Activated CD4-positive, alpha-beta T cell treated with anti-CD3 and anti-CD28 coated beads, Interleukin-2, amount 50 U/mL, for 24 hours (primary cell): ENCODE measurements at regions not wholly inside any gene's neighbourhood (a gene's known extent, or its start where the extent isn't known, plus 50 kb on each side); places are given as distances from the start of the nearest gene placed in this dataset.
"Not testable (repeated sequence)": the region's sequence is repeated elsewhere in the genome, so short reads cannot be mapped to it uniquely, and the experiment has no call there.

ENCODE experiments used
- DNase-seq, 2 donors: peaks; one replicate each; pipeline ENCODE4 v3.0.0-alpha.2; 2020; ENCODE audit warnings: low read depth in 1 of 2, low spot score in 1 of 2

- DNase-seq = no peak
Measured at GRCh38 chr13:24931450-24932251, 164.3 kb upstream of the PABPC3 start.

DNA sequence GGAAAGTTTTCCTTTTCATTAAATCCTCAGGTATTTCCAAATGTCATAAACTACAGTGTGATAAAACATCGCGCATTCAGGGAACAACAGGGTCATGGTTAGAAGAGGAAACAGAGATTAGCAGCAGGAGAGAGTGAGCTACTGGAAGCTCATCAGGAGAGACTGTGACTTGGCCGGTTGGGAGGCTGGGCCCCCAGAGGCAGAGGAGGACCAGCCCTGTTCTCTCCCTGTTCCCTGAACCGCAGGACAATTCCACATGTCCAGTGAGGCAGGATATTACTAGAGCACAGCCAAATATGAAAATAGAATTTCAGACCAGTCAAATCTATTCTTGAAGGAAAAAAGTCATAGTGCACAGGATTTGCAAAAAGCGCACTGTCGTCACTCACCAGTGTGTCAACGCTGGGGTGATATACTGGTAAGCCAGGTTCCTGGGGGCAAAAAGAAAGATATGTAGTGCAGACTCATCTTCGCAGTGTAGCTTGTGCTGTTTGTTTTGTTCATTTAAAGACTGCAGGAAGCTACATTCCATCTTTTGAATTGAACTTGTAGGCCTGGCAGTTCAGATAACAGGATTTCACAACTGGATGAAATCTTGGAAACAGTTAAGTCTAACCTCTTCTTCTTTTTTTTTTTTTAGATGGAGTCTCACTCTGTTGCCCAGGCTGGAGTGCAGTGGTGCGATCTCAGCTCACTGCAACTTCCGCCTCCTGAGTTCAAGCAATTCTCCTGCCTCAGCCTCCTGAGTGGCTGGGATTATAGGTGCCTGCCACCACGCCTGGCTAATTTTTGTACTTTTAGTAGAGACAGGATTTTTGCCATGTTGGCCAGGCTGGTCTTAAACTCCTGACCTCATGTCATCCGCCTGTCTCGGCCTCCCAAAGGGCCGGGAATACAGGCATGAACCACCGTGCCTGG lies 162.6 kb upstream of the PABPC3 start:
- DNase-seq = not testable (repeated sequence)

GRCh38 chr13:24934024-24934385 lies 161.9 kb upstream of the PABPC3 start:
- DNase-seq = not testable (repeated sequence)

DNA sequence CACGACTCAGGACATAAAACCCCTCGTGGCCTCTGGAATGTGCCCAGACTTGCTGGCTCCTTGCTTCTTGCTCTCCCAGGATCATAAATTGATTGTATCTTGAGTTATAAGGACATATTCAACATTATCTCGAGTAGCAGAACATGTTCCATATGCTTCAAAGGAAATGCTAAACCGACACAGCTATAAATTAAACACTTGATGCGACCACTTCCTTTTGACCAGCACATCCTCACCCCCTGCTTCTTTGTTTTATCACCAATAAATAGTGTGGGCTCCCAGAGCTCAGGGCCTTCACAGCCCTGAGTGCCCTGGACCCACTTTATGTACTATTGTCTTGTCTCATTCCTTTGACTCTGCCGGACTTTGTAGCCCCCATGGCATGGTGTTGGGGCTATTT lies 157.0 kb upstream of the PABPC3 start:
- DNase-seq = no peak

GRCh38 chr13:24941023-24941713 lies 154.8 kb upstream of the PABPC3 start:
- not testable (repeated sequence) for DNase-seq

GRCh38 chr13:24943136-24943535 lies 152.8 kb upstream of the PABPC3 start:
- DNase-seq = no peak

GRCh38 chr13:24944073-24944472 lies 151.9 kb upstream of the PABPC3 start:
- not testable (repeated sequence) for DNase-seq

- not testable (repeated sequence) for DNase-seq
Measured at GRCh38 chr13:24948977-24949376, 147.0 kb upstream of the PABPC3 start.

GRCh38 chr13:24950611-24951010 lies 145.3 kb upstream of the PABPC3 start:
- DNase-seq = not testable (repeated sequence)

DNA sequence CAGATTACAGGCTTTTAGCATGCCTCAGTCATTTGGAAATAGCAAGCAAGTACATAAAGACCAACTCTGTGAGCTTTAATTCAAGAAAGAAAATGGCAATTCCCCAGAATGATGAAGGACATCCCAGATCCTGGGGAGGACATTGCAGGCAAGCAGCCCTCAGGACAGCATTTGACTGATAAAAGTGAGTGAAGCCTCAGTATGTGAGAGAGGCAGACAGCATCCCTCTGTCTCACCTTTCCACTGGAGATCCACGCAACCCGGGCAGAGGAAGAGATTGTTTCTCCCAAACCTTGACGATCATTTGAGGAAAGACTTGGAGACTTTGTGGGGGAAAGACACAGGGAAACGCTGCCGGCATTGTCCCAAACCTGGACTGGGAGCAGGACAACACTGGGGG lies 128.0 kb upstream of the PABPC3 start:
- not testable (repeated sequence) for DNase-seq

DNA sequence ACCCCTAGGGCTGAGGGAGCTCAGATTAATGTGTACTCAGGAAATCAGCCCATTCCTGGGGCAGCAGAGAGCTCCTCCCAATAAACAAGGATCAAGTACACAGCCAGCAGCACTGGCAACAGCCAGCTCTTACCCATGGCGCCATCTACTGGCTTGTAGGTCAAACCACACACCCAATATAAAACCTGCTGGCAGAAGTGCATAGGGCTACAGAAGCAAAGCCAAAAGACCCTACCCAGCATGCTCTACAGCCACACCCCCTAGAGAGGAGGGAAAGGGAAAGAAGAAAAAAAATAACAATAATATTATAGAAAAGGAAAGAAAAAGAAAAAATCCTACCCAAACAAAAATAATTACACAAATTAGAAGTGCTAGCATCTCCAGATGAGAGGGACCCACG lies 127.5 kb upstream of the PABPC3 start:
- not testable (repeated sequence) for DNase-seq

DNA sequence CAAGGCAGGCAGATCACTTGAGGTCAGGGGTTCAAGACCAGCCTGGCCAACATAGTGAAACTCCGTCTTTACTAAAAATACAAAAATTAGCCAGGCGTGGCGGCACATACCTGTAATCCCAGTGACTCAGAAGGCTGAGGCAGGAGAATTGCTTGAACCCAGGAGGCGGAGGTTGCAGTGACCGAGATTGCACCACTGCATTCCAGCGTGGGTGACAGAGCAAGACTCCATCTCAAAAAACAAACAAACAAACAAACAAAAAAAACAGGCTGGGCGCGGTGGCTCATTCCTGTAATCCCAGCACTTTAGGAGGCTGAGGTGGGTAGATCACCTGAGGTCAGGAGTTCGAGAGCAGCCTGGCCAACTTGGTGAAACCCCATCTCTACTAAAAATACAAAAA lies 122.8 kb upstream of the PABPC3 start:
- DNase-seq = not testable (repeated sequence)

- DNase-seq = not testable (repeated sequence)
Measured at GRCh38 chr13:24981181-24981803, 114.6 kb upstream of the PABPC3 start.

- no peak for DNase-seq
Measured at GRCh38 chr13:24982333-24982999, 113.5 kb upstream of the PABPC3 start.

DNA sequence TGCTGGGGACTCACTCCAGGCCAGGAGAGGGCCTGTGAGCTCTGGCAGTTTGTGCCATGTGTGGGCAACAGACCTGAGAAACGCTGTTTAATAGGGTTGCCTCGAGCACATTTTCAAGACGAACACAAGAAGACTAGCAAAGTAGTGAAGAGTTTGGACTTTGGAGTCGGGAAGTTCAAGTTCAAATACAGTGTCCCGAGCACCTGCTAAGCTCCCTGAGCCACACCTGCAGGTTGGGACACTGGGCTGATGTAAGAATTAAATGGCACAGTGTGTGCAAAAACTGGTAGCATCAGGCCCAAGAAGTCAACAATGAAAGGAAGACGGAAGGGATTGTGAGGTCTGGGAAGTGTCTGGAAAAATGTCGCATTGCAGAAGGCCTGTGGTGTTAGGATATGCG lies 112.8 kb upstream of the PABPC3 start:
- no peak for DNase-seq

DNA sequence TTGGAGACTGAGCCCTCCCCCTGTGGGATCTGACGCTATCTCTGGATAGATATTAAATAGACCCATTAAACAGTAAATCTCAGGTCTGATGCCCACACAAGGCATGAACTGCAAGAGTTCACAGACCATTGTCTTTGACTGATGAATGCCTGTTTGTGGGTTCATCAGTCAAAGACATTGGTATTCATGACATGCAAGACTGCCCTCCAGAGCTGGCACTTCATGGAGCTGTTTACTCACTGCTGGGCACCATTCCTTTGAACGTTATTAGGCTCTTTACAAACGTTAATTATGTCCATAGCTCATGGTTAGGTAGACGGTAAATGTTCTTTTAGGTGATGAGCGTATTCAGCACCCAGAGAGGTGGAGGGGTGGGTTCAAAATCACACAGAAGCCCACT lies 111.8 kb upstream of the PABPC3 start:
- DNase-seq = no peak

- no peak for DNase-seq
Measured at GRCh38 chr13:24985107-24985506, 110.8 kb upstream of the PABPC3 start.

- no peak for DNase-seq
Measured at GRCh38 chr13:24985896-24986295, 110.0 kb upstream of the PABPC3 start.

DNA sequence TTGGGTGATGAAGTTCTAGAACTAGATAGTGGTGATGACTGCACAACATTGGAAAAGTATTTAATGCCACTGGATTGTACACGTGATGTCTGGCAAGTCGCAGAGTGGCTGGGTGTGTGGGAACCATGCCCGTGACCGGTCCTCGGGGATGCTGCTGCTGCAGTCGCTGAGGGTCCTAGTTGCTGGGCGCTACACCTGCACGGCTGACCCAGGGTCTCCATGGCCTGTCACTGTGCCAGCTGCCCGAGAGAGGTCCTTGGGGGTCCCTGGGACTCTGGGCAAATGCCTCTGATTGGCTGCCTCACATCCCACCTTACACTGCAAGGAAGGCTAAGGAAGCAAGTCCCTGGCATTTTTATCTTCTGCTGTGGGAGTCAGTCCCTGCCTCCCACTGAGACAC lies 109.1 kb upstream of the PABPC3 start:
- DNase-seq = no peak

- not testable (repeated sequence) for DNase-seq
Measured at GRCh38 chr13:24989959-24990358, 106.0 kb upstream of the PABPC3 start.
